Endothelial cell of umbilical vein (primary cell): ENCODE measurements at regions not wholly inside any gene's neighbourhood (a gene's known extent, or its start where the extent isn't known, plus 50 kb on each side); places are given as distances from the start of the nearest gene placed in this dataset.

Experiments used
- BruUV-seq: library from RNA; stranded (reverse); fragments of 400-500 nt; replicated peaks from 2 replicates; lab custom pipeline; 2021; lab: Mats Ljungman, UMichigan
- CTCF ChIA-PET: fragments of 300-600, 350-600 bp; sonication (Branson Sonifier 250); formaldehyde crosslinking; loops from one replicate; lab custom pipeline; 2021; ENCODE audit warnings: antibody characterized with exemption, inconsistent platforms; lab: Charles Lee
- POLR2A ChIA-PET: fragments of 300-600, 350-600 bp; sonication (Branson Sonifier 250); formaldehyde crosslinking; loops from one replicate; lab custom pipeline; 2021; ENCODE audit warnings: antibody characterized with exemption, inconsistent platforms; lab: Charles Lee
- DNase-seq: peaks from one replicate; pipeline ENCODE4 v3.0.0-alpha.2; 2011; ENCODE audit warnings: low read depth, low spot score
- FAIRE-seq: peaks from 2 replicates; lab custom pipeline; 2011; peaks lifted over from hg19 to GRCh38; lab: Jason Lieb, UNC
- H2AFZ ChIP-seq: 2 replicates; pipeline ENCODE4 v1.6.0; 2012; ENCODE audit warnings: low read depth, low read length, control low read depth, inconsistent platforms
- H3K27ac ChIP-seq: 2 replicates; pipeline ENCODE4 v1.5.1; 2011; ENCODE audit warnings: low read depth, mild to moderate bottlenecking, control low read depth, low read length, moderate library complexity; ENCODE audit not compliant: insufficient read depth
- H3K27me3 ChIP-seq, 2 experiments: 2 replicates each; pipeline versions ENCODE4 v1.6.0 to v1.6.1; 2011; ENCODE audit warnings: low read length in 2 of 2, mixed read lengths in 1 of 2; ENCODE audit not compliant: control insufficient read depth in 2 of 2, insufficient read depth in 2 of 2
- H3K36me3 ChIP-seq, 2 experiments: 2 replicates in 1 of 2; 3 replicates in 1 of 2; pipeline ENCODE4 v1.5.1; 2011; ENCODE audit warnings: low read length in 2 of 2, mild to moderate bottlenecking in 1 of 2, moderate library complexity in 1 of 2; ENCODE audit not compliant: control insufficient read depth in 2 of 2, insufficient read depth in 2 of 2; ENCODE audit errors: extremely low read depth in 1 of 2
- H3K4me1 ChIP-seq: 3 replicates; pipeline ENCODE4 v1.5.1; 2011; ENCODE audit warnings: mild to moderate bottlenecking, low read length; ENCODE audit not compliant: control insufficient read depth, insufficient read depth; ENCODE audit errors: extremely low read depth
- H3K4me2 ChIP-seq: 2 replicates; pipeline ENCODE4 v1.6.1; 2011; ENCODE audit warnings: low read length, control low read depth, mixed read lengths; ENCODE audit not compliant: insufficient read depth
- H3K4me3 ChIP-seq, 3 experiments: fragments of 200-600 bp in 1 of 3; sonication (generic), shearing (Covaris generic) in 1 of 3; replicated peaks in 1 of 3; 2 replicates each; pipeline ENCODE4 v1.5.1; 2011 to 2016; ENCODE audit warnings: control low read depth in 3 of 3, low read length in 3 of 3, mild to moderate bottlenecking in 2 of 3, inconsistent platforms in 1 of 3, low read depth in 1 of 3, moderate library complexity in 1 of 3; ENCODE audit not compliant: insufficient read depth in 1 of 3
- H3K79me2 ChIP-seq: 2 replicates; pipeline ENCODE4 v1.6.0; 2012; ENCODE audit warnings: low read length, inconsistent platforms; ENCODE audit not compliant: control insufficient read depth, insufficient read depth
- H3K9ac ChIP-seq: replicated peaks from 2 replicates; pipeline ENCODE3; 2011; ENCODE audit warnings: low read length, control low read depth; ENCODE audit not compliant: insufficient read depth; ENCODE audit errors: extremely low read depth
- H3K9me1 ChIP-seq: replicated peaks from 3 replicates; pipeline ENCODE4 v1.6.0; 2011; ENCODE audit warnings: mild to moderate bottlenecking, low read length; ENCODE audit not compliant: control insufficient read depth, insufficient read depth; ENCODE audit errors: extremely low read depth
- H3K9me3 ChIP-seq: replicated peaks from 2 replicates; pipeline ENCODE4 v1.5.1; 2012; ENCODE audit warnings: low read length, inconsistent platforms; ENCODE audit not compliant: control insufficient read depth, insufficient read depth
- H4K20me1 ChIP-seq: replicated peaks from 2 replicates; pipeline ENCODE3; 2011; ENCODE audit warnings: mild to moderate bottlenecking, low read length; ENCODE audit not compliant: control insufficient read depth, insufficient read depth; ENCODE audit errors: extremely low read depth
- EZH2 ChIP-seq: IDR thresholded peaks from 2 replicates; pipeline ENCODE4 v1.6.1; 2012; ENCODE audit warnings: borderline replicate concordance, low read depth, mild to moderate bottlenecking, moderate library complexity, low read length, inconsistent platforms; ENCODE audit not compliant: severe bottlenecking
- FOS ChIP-seq: IDR thresholded peaks from 2 replicates; pipeline ENCODE4 v1.6.1; 2011; ENCODE audit warnings: mild to moderate bottlenecking, low read length, moderate library complexity, borderline replicate concordance; ENCODE audit not compliant: insufficient read depth
- GATA2 ChIP-seq: IDR thresholded peaks from 2 replicates; pipeline ENCODE4 v1.7.0; 2011; ENCODE audit warnings: low read depth, mild to moderate bottlenecking, moderate library complexity, mixed read lengths, low read length; ENCODE audit not compliant: insufficient read length, insufficient read depth
- JUN ChIP-seq: IDR thresholded peaks from 2 replicates; pipeline ENCODE4 v1.6.1; 2011; ENCODE audit warnings: borderline replicate concordance, low read depth; ENCODE audit not compliant: insufficient read length, insufficient read depth
- MYC ChIP-seq: IDR thresholded peaks from one replicate; pipeline ENCODE4 v1.6.1; 2011; ENCODE audit warnings: mild to moderate bottlenecking, low read depth, low read length
- POLR2A ChIP-seq: IDR thresholded peaks from 2 replicates; pipeline ENCODE4 v1.6.1; 2012; ENCODE audit warnings: low read depth, mild to moderate bottlenecking, control low read depth, low read length
- POLR2AphosphoS5 ChIP-seq: IDR thresholded peaks from 2 replicates; pipeline ENCODE4 v1.6.1; 2012; ENCODE audit warnings: low read depth, mild to moderate bottlenecking, control low read depth, low read length, moderate library complexity; ENCODE audit not compliant: insufficient read depth
- dilution Hi-C: fragments of 300-500 bp; cut with MboI; formaldehyde crosslinking; loops from one replicate; pipeline ENCODE4 v1.15.0; 2019; ENCODE audit warnings: low sequenced_read_pairs; ENCODE audit not compliant: extremely low pct_ligation_motif_present
- intact Hi-C: fragments of 100-400 bp; cut with micrococcal nuclease; formaldehyde crosslinking; loops from one replicate; pipeline ENCODE4 v1.10.0; 2022
- TF ChIP-seq, protein P1 (sequence below), 2 donors: IDR thresholded peaks; 1 replicate in 1 of 2; 2 replicates in 1 of 2; pipeline ENCODE4 v1.5.1; 2011; ENCODE audit warnings: low read length in 2 of 2, mild to moderate bottlenecking in 2 of 2, moderate library complexity in 2 of 2, control low read depth in 1 of 2, inconsistent platforms in 1 of 2, low read depth in 1 of 2; ENCODE audit not compliant: insufficient read depth in 1 of 2; ENCODE audit errors: extremely low read depth in 1 of 2
- TF ChIP-seq, protein P2 (sequence below): IDR thresholded peaks from 2 replicates; pipeline ENCODE4 v1.6.1; 2011; ENCODE audit not compliant: insufficient read depth, insufficient read length

GRCh38 chr3:159789017-159789416 lies 199.6 kb upstream of the IL12A start:
- TF ChIP-seq, protein P1, sequence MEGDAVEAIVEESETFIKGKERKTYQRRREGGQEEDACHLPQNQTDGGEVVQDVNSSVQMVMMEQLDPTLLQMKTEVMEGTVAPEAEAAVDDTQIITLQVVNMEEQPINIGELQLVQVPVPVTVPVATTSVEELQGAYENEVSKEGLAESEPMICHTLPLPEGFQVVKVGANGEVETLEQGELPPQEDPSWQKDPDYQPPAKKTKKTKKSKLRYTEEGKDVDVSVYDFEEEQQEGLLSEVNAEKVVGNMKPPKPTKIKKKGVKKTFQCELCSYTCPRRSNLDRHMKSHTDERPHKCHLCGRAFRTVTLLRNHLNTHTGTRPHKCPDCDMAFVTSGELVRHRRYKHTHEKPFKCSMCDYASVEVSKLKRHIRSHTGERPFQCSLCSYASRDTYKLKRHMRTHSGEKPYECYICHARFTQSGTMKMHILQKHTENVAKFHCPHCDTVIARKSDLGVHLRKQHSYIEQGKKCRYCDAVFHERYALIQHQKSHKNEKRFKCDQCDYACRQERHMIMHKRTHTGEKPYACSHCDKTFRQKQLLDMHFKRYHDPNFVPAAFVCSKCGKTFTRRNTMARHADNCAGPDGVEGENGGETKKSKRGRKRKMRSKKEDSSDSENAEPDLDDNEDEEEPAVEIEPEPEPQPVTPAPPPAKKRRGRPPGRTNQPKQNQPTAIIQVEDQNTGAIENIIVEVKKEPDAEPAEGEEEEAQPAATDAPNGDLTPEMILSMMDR (IDR thresholded peaks at IDR 0.05; ENCODE audit: extremely low read depth in 1 of 2, insufficient read depth in 1 of 2, low read depth in 1 of 2, low read length in 2 of 2): no peak
- TF ChIP-seq POLR2AphosphoS5 (no peak), EZH2 (no peak), JUN (no peak), POLR2A (no peak), GATA2 (no peak), FOS (no peak), MYC (no peak)
- TF ChIP-seq, protein P2, sequence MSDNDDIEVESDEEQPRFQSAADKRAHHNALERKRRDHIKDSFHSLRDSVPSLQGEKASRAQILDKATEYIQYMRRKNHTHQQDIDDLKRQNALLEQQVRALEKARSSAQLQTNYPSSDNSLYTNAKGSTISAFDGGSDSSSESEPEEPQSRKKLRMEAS: no peak
- Histone ChIP-seq H4K20me1 (no peaks in the 10 kb centered on the region), H2AFZ (no peak overlapping the region), H3K9me3 (no peaks in the 10 kb centered on the region), H3K4me3 (no peak overlapping the region), H3K27ac (no peak overlapping the region), H3K79me2 (peaks cover 74% of the 10 kb centered on the region), H3K9me1 (no peaks in the 10 kb centered on the region), H3K9ac (no peak overlapping the region), H3K36me3 (no peaks in the 10 kb centered on the region), H3K27me3 (no peaks in the 10 kb centered on the region), H3K4me1 (peaks cover 59% of the 10 kb centered on the region), H3K4me2 (no peak overlapping the region)
- BruUV-seq: no TSS peak
- dilution Hi-C loops (no loop called here), intact Hi-C loops (no loop called here)
- CTCF ChIA-PET: no interaction called here
- POLR2A ChIA-PET: no interaction called here
- DNase-seq (no peak), FAIRE-seq (no peak)
